K562 (cell line): ENCODE measurements at regions not wholly inside any gene's neighbourhood (a gene's known extent, or its start where the extent isn't known, plus 50 kb on each side); places are given as distances from the start of the nearest gene placed in this dataset.

Experiments
- ATAC-seq: fragments of 200-7000 bp; cut with Tn5 transposase; 3 replicates; pipeline ENCODE4 v1.9.1; 2020; ENCODE audit warnings: moderate library complexity
- BruUV-seq: library from RNA; stranded (reverse); fragments of 400-500 nt; replicated peaks from 2 replicates; lab custom pipeline; 2021; lab: Mats Ljungman, UMichigan
- CTCF ChIA-PET: fragments of 300-600 bp; formaldehyde crosslinking; extraction: SDS; loops from one replicate; lab custom pipeline; 2021; ENCODE audit warnings: low intra/inter-chr PET ratio; lab: Yijun Ruan, JAX
- POLR2A ChIA-PET: fragments of 300-600, 350-650 bp; sonication (Branson Sonifier 250); formaldehyde crosslinking; extraction: SDS; loops from one replicate; lab custom pipeline; 2021; ENCODE audit warnings: antibody characterized with exemption, inconsistent platforms; lab: Yijun Ruan, JAX
- DNase-seq, 4 experiments: peaks; one replicate each; pipeline versions ENCODE4 v3.0.0 to v3.0.0-alpha.2; 2011 to 2018; ENCODE audit warnings: low spot score in 3 of 4, mixed read lengths in 3 of 4; ENCODE audit errors: extremely low read depth in 1 of 4
- FAIRE-seq: peaks from 2 replicates; lab custom pipeline; 2011; peaks lifted over from hg19 to GRCh38; lab: Jason Lieb, UNC
- H2AFZ ChIP-seq: 2 replicates; pipeline ENCODE4 v1.6.0; 2011; ENCODE audit warnings: low read depth, low read length, control low read depth, inconsistent platforms
- H3K27ac ChIP-seq: fragments of 200-600 bp; 3 replicates; pipeline ENCODE4 v1.8.0; 2011; ENCODE audit warnings: low read depth, mild to moderate bottlenecking, control low read depth, inconsistent platforms, low read length, moderate library complexity, mixed read lengths; ENCODE audit errors: extremely low read depth
- H3K27me3 ChIP-seq, 2 experiments: fragments of 300-600 bp in 1 of 2; 2 replicates in 1 of 2; 3 replicates in 1 of 2; pipeline versions ENCODE4 v1.6.0 to v1.8.0; 2011; ENCODE audit warnings: inconsistent platforms in 2 of 2, low read length in 2 of 2, mild to moderate bottlenecking in 1 of 2, mixed read lengths in 1 of 2, moderate library complexity in 1 of 2; ENCODE audit not compliant: control insufficient read depth in 2 of 2, insufficient read depth in 2 of 2
- H3K36me3 ChIP-seq: fragments of 300-600 bp; 3 replicates; pipeline ENCODE4 v1.8.0; 2011; ENCODE audit warnings: mild to moderate bottlenecking, low read length, inconsistent platforms; ENCODE audit not compliant: control insufficient read depth, insufficient read depth
- H3K4me1 ChIP-seq, 2 experiments: fragments of 200-600 bp in 1 of 2; replicated peaks in 1 of 2; 2 replicates in 1 of 2; 3 replicates in 1 of 2; pipeline versions ENCODE4 v1.5.1 to v1.8.0; 2011; ENCODE audit warnings: inconsistent platforms in 2 of 2, low read length in 2 of 2, mild to moderate bottlenecking in 1 of 2, mixed read lengths in 1 of 2, moderate library complexity in 1 of 2; ENCODE audit not compliant: control insufficient read depth in 2 of 2, insufficient read depth in 2 of 2
- H3K4me2 ChIP-seq: 2 replicates; pipeline ENCODE4 v1.6.1; 2011; ENCODE audit warnings: low read length, control low read depth, inconsistent platforms, mixed read lengths; ENCODE audit not compliant: insufficient read depth
- H3K4me3 ChIP-seq: fragments of 200-600 bp; sonication (generic), shearing (Covaris generic); 2 replicates; pipeline ENCODE4 v1.5.1; 2016; ENCODE audit warnings: control low read depth, inconsistent platforms
- H3K79me2 ChIP-seq: fragments of 200-600 bp; 3 replicates; pipeline ENCODE4 v1.8.0; 2011; ENCODE audit warnings: low read length, inconsistent platforms; ENCODE audit not compliant: control insufficient read depth, insufficient read depth
- H3K9ac ChIP-seq, 2 experiments: 2 replicates each; pipeline versions ENCODE4 v1.6.0 to v1.6.1; 2011; ENCODE audit warnings: low read depth in 2 of 2, low read length in 2 of 2, control low read depth in 1 of 2, inconsistent platforms in 1 of 2, mild to moderate bottlenecking in 1 of 2, mixed read lengths in 1 of 2; ENCODE audit not compliant: insufficient read depth in 1 of 2
- H3K9me1 ChIP-seq: one replicate; pipeline ENCODE4 v1.6.0; 2011; ENCODE audit warnings: inconsistent platforms, mild to moderate bottlenecking, low read length, moderate library complexity; ENCODE audit not compliant: control insufficient read depth, insufficient read depth
- H3K9me3 ChIP-seq: replicated peaks from 2 replicates; pipeline ENCODE4 v1.5.1; 2011; ENCODE audit warnings: low read depth, low read length, inconsistent platforms; ENCODE audit not compliant: control insufficient read depth, insufficient read depth
- H4K20me1 ChIP-seq: replicated peaks from 2 replicates; pipeline ENCODE4 v1.6.1; 2011; ENCODE audit warnings: low read length, inconsistent platforms, mixed read lengths; ENCODE audit not compliant: control insufficient read depth, insufficient read depth
- MAZ ChIP-seq, 2 experiments: fragments of 450-650 bp in 1 of 2; sonication (generic) in 1 of 2; formaldehyde crosslinking; IDR thresholded peaks in 1 of 2; conservative IDR thresholded peaks in 1 of 2; 2 replicates each; pipeline versions ENCODE4 v1.4.0 to v1.5.0; 2020; ENCODE audit warnings: mild to moderate bottlenecking in 1 of 2, missing genetic modification reagents in 1 of 2
- MEF2A ChIP-seq: IDR thresholded peaks from 2 replicates; pipeline ENCODE4 v1.6.1; 2011; ENCODE audit warnings: low read depth, mild to moderate bottlenecking, low read length, moderate library complexity; ENCODE audit not compliant: control insufficient read depth
- SETDB1 ChIP-seq: IDR thresholded peaks from one replicate; pipeline ENCODE4 v1.6.1; 2012; ENCODE audit warnings: low read length, control low read depth, inconsistent platforms
- ZNF311 ChIP-seq: fragments of 250-450 bp; sonication (Bioruptor Pico); IDR thresholded peaks from 2 replicates; pipeline ENCODE4 v1.4.0; 2020; ENCODE audit warnings: mild to moderate bottlenecking, moderate library complexity
- ZNF707 ChIP-seq: fragments of 250-450 bp; sonication (Bioruptor Pico); conservative IDR thresholded peaks from 2 replicates; pipeline ENCODE4 v1.8.0; 2022; ENCODE audit warnings: inconsistent platforms, mild to moderate bottlenecking, moderate library complexity
- WGBS: fragments of 100-300 bp; shearing (Covaris generic); methylation state at CpG from one replicate; pipeline ENCODE4 v1.1.6; 2016; ENCODE audit warnings: low coverage, mixed read lengths; ENCODE audit not compliant: insufficient coverage; ENCODE audit errors: missing lambda C conversion rate; 5-methylcytosine and 5-hydroxymethylcytosine counted together
- in situ Hi-C: fragments of 300-500 bp; cut with MboI; formaldehyde crosslinking; loops from 4 replicates; pipeline ENCODE4 v1.15.0; 2018; ENCODE audit warnings: inconsistent platforms, mixed read lengths
- intact Hi-C: fragments of 100-400 bp; cut with micrococcal nuclease; formaldehyde crosslinking; loops from 2 replicates; pipeline ENCODE4 v1.14.2; 2022

GRCh38 chr1:29452463-29453230 is 216.3 kb downstream of the PTPRU start:
- CTCF ChIA-PET, result interaction anchor here (0.5 kb wide), 1 partner anchor 649 kb away, joined by 3 read pairs; no protein-coding TSS in a partner anchor
- ATAC-seq, result no peak; the same call in 2 of the 3 replicates
- WGBS, result 3% methylated on average over 9 of the region's 10 CpGs
- no TSS peak for BruUV-seq
- Histone ChIP-seq H3K9me1 (peaks cover 2% of the 10 kb centered on the region), H3K4me1 (no peaks in the 10 kb centered on the region)
- TF ChIP-seq SETDB1 (no peak), MAZ (CRISPR knock-in tag; conservative IDR thresholded peaks at IDR 0.05 in 1 of 2, IDR thresholded peaks at IDR 0.05 in 1 of 2) (no peak), ZNF707 (CRISPR knock-in tag) (no peak), MEF2A (no peak), ZNF311 (CRISPR knock-in tag) (no peak)
- TF ChIP-seq, all 486 proteins: peak for 0
- Histone ChIP-seq H3K4me2 (no peak overlapping the region), H3K27me3 (peaks cover 0 to 13% of the 10 kb centered on the region in 2 experiments; a peak in 3 of 5 replicates), H2AFZ (no peak overlapping the region), H3K79me2 (no peaks in the 10 kb centered on the region), H3K4me3 (no peak overlapping the region), H3K36me3 (no peaks in the 10 kb centered on the region), H3K9ac (no peak overlapping the region), H3K9me3 (no peaks in the 10 kb centered on the region; the same call in 1 of the 2 replicates), H4K20me1 (peaks cover under 1% of the 10 kb centered on the region; the same call in 1 of the 2 replicates), H3K27ac (no peak overlapping the region)
- POLR2A ChIA-PET, result interaction anchor here (1.0 kb wide), 1 partner anchor 8 kb away, joined by 3 read pairs; no protein-coding TSS in a partner anchor
- FAIRE-seq, result no peak
- intact Hi-C loops (no loop called here), in situ Hi-C loops (no loop called here)
- DNase-seq, result no peak
